ENCODE measurements at regions not wholly inside any gene's neighbourhood (a gene's known extent, or its start where the extent isn't known, plus 50 kb on each side); places are given as distances from the start of the nearest gene placed in this dataset.
"Not testable (repeated sequence)": the region's sequence is repeated elsewhere in the genome, so short reads cannot be mapped to it uniquely, and the experiment has no call there.

- DNase-seq (ENCODE audit: low read depth in 4 of 4, low spot score in 3 of 4) = no peak
Measured at GRCh38 chr1:232364654-232365382, 265.1 kb downstream of the SIPA1L2 start.

DNA sequence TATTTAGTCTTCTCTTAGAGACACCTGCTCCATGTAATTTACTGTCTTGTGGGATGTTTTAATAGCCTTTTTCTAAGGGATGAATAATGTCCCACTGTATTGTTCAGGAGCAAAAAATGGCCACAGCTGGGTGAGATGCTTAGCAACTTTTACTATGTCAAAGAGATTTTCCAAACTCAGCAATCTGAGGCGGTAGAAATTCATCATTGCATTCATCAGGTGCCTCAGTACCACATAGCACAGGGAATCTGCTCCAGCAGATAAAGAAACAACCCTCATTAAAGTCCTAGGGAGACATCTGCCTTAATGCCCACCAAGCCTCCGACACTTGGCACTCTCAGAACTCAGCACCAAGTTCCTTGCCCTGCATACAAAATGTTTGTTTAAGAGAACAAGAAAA is 266.9 kb downstream of the SIPA1L2 start:
- no peak for DNase-seq (ENCODE audit: low read depth in 4 of 4, low spot score in 3 of 4)

- DNase-seq (ENCODE audit: low read depth in 4 of 4, low spot score in 3 of 4) = no peak
Measured at GRCh38 chr1:232357416-232357815, 272.5 kb downstream of the SIPA1L2 start.

DNA sequence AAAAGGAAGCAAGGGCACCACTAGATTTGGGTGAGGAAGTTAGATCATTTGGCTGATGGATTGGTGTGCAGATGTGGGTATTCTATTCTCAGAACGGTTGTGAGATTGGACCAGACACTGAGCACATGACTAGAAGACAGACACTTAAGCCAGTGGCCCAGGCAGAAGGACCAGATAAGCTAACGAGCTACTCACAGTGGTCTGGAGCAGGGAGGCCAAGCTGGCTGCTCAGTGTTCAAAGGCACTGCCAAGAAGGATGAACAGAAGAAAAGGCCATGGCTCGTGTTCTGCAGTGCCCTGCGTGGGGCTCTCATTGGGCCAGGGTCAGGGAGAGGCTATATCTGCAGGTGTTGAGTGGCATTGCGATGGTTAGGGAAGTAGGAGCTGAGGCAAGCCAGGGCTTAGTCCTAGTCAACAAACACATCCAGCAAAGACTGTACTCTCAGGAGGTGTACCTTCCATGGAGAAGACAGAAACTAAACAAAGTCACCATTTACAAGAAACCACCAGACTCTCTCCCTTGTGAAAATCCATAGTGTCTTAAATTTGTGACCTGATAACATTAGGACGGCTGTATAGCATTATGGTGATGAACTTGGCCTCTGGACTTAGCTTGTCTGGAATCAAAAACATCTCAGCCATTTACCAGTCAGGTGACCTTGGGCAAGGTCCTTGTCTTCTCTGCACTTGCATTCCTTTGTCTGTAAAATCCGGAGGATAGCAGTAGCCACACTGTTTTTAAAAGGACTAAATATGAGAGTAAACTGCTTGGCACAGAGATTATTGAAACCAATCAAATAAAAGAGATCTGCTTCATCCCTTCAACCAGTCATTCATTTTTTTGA is 274.5 kb downstream of the SIPA1L2 start:
- no peak for DNase-seq (ENCODE audit: low read depth in 4 of 4, low spot score in 3 of 4)

GRCh38 chr1:232353001-232353400 is 276.9 kb downstream of the SIPA1L2 start:
- peak in 3 of 4 donors; percentile 6 to 17 (median 7) for DNase-seq (ENCODE audit: low read depth in 4 of 4, low spot score in 3 of 4)

DNA sequence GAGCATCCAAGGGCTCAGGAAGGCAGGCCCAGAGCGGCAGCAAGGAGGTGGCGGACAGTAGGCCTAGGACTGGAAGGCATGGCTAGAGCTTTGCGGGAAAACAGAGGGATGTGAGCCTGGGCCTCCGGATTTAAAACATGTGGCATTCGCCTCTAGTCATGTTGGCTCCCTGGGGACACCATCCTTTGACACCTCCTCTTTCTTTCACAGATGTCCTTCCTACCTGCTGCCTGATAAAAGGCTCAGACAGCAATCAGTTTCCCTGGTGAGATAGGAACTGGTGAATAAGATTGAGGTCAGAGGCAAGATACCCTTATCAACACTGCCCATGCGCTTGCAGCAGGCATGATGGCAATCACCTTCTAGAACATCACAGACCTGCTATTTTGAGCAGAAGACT is 277.6 kb downstream of the SIPA1L2 start:
- DNase-seq (ENCODE audit: low read depth in 4 of 4, low spot score in 3 of 4) = no peak

GRCh38 chr1:232351335-232351734 is 278.6 kb downstream of the SIPA1L2 start:
- DNase-seq (ENCODE audit: low read depth in 4 of 4, low spot score in 3 of 4) = no peak

DNA sequence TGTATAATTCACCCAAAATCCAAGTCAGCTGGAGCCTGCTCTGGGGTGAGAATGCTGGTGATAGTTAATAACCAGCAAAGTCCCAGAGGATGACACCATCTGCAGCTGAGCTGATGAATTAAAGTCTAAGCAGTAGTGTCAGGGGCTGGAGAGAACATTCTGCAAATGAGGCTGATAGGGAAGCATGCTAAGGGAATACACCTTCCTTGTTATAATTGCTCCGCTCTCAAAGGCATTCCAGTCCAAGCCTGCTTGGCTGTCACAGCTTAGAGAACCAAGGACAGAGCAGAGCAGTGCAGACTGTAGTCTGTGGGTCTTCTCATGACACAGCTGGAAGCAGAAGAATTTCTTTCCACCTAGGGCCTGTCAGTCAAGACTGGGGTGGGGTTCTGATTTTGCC is 283.1 kb downstream of the SIPA1L2 start:
- no peak for DNase-seq (ENCODE audit: low read depth in 4 of 4, low spot score in 3 of 4)

GRCh38 chr1:232344791-232345399 is 285.0 kb downstream of the SIPA1L2 start:
- DNase-seq (ENCODE audit: low read depth in 4 of 4, low spot score in 3 of 4) = no peak

GRCh38 chr1:232344186-232344585 is 285.7 kb downstream of the SIPA1L2 start:
- DNase-seq (ENCODE audit: low read depth in 4 of 4, low spot score in 3 of 4) = not testable (repeated sequence)

DNA sequence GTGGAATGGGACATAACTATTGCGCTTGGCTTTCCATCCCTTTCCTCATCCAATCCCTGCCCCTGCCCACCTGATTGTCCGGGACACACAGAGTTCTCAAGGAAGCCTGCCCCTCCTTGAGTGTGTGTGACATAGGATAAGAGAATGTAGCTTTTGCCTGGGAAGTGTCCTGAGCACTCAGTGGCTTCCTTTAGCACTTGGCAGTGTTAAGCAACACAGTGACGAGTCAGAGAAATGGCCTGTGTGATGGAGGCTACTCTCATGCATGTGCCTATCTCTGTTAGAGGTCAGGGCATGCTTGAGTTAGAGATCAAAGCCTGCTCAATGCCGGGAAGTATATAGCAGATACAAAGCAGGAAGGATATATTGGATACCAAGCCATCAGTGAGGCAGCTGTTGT is 289.5 kb downstream of the SIPA1L2 start:
- no peak for DNase-seq (ENCODE audit: low read depth in 4 of 4, low spot score in 3 of 4)

DNA sequence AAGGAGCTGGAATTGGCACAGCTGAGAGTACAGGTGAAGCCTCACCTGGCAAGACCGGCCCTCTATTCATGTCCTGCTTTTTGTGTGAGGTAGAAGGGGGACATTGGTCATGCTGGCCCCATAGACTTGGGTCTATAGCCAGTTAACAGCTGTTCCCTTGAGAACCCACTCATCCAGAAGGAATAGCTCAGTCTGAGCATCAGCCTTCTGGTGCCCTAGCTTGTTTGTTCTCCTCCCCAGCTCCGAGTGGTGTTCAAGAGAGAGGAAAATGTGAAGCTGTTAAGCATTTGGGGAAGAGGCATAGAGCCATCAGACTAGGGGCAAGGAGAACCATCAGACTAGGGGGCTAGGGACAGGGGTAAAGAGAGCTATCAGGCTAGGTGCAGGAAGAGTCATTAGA is 290.9 kb downstream of the SIPA1L2 start:
- no peak for DNase-seq (ENCODE audit: low read depth in 4 of 4, low spot score in 3 of 4)

DNA sequence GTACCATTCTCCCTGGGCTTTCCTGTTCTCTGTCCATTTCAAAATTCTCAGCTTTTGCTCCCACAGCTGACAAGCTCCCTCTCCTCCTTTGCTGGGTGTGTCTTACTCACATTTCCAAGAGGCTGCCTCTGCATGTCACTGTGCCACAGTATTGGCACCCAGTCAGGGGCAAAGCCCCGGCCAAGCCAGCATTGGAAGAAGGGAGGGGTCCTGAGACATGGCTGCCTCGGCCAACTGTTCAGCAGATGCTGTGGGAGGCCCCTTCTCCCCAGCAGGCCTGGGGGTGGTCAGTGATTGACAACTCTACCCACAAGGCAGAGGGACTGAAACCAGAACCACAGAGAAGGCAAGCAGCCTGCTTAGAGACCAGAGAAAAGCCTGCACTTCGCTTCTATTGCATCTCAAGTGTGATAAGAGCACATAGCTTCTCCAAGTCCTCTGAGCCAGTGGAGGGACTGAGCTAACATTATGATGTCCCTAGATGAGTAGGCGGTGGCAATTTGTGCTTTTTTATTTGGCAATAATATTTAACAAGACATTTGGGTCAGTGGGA is 294.1 kb downstream of the SIPA1L2 start:
- no peak for DNase-seq (ENCODE audit: low read depth in 4 of 4, low spot score in 3 of 4)

GRCh38 chr1:232335261-232335660 is 294.7 kb downstream of the SIPA1L2 start:
- DNase-seq (ENCODE audit: low read depth in 4 of 4, low spot score in 3 of 4) = no peak

DNA sequence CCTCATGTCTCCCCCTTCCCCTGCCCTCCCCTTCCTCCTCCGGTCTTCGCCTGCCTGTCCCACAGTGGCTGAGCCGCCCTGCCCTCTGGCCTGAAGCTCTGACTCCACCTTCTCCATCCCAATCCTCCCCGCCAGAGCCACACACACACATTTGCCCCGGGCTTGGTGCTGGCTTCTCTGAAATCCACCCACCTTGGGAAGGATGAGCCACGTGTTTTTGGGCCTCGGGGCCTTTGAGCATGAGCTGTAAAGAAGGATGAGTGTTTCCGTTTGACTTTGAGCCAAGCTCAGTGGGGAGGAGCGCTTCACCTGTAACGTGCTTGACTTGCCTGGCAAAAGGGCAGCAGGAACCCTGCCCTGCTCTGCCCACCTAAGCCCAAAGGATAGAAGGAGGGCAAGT is 295.1 kb downstream of the SIPA1L2 start:
- DNase-seq (ENCODE audit: low read depth in 4 of 4, low spot score in 3 of 4) = no peak

GRCh38 chr1:232334246-232334645 is 295.7 kb downstream of the SIPA1L2 start:
- DNase-seq (ENCODE audit: low read depth in 4 of 4, low spot score in 3 of 4) = no peak

GRCh38 chr1:232333419-232333767 is 296.5 kb downstream of the SIPA1L2 start:
- DNase-seq (ENCODE audit: low read depth in 4 of 4, low spot score in 3 of 4) = no peak

DNA sequence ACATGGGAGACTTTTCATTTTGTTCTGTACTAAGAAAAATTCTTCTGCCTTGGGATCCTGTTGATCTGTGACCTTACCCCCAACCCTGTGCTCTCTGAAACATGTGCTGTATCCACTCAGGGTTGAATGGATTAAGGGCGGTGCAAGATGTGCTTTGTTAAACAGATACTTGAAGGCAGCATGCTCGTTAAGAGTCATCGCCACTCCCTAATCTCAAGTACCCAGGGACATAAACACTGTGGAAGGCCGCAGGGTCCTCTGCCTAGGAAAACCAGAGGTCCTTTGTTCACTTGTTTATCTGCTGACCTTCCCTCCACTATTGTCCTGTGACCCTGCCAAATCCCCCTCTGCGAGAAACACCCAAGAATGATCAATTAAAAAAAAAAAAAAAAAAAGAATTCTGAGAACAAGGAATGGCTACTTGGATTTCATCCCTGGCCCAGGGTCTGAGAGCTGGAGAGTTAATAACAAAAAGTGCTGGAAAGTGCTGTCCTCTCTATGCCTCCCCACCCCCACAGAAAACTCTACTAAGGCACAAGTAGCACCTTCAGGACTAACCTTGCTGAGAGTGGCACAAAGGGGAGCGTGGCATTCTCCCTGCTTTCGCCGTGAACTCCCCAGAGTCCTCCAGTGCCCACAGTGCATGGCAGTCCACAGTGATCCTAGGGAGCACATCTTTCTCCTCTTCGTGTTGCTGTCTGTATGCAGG is 297.1 kb downstream of the SIPA1L2 start:
- not testable (repeated sequence) for DNase-seq (ENCODE audit: low read depth in 4 of 4, low spot score in 3 of 4)

GRCh38 chr1:232329103-232329813 is 300.7 kb downstream of the SIPA1L2 start:
- no peak for DNase-seq (ENCODE audit: low read depth in 4 of 4, low spot score in 3 of 4)

- DNase-seq (ENCODE audit: low read depth in 4 of 4, low spot score in 3 of 4) = no peak
Measured at GRCh38 chr1:232328486-232329102, 301.3 kb downstream of the SIPA1L2 start.
